Ishikawa (cell line): ENCODE measurements at regions not wholly inside any gene's neighbourhood (a gene's known extent, or its start where the extent isn't known, plus 50 kb on each side); places are given as distances from the start of the nearest gene placed in this dataset.
A peak's percentile ranks its signal among the peaks of the same experiment; 100 is the strongest.

Experiments
- CEBPB ChIP-seq: IDR thresholded peaks from 2 replicates; pipeline ENCODE4 v1.6.1; 2012
- CREB1 ChIP-seq: IDR thresholded peaks from 2 replicates; pipeline ENCODE4 v1.6.1; 2012; ENCODE audit warnings: low read depth
- EGR1 ChIP-seq: IDR thresholded peaks from 2 replicates; pipeline ENCODE4 v1.6.1; 2012
- EP300 ChIP-seq: IDR thresholded peaks from 2 replicates; pipeline ENCODE4 v1.6.1; 2012; ENCODE audit warnings: borderline replicate concordance
- FOXM1 ChIP-seq: IDR thresholded peaks from 2 replicates; pipeline ENCODE4 v1.6.1; 2012; ENCODE audit warnings: low read depth, borderline replicate concordance
- NFIC ChIP-seq: IDR thresholded peaks from 2 replicates; pipeline ENCODE4 v1.6.1; 2012
- RAD21 ChIP-seq: IDR thresholded peaks from 2 replicates; pipeline ENCODE4 v1.6.1; 2012; ENCODE audit warnings: low read depth
- TAF1 ChIP-seq: IDR thresholded peaks from 2 replicates; pipeline ENCODE4 v1.6.1; 2012; ENCODE audit warnings: low read depth, mild to moderate bottlenecking
- TCF12 ChIP-seq: IDR thresholded peaks from 2 replicates; pipeline ENCODE4 v1.6.1; 2012; ENCODE audit warnings: low read depth
- TEAD4 ChIP-seq: IDR thresholded peaks from 2 replicates; pipeline ENCODE4 v1.6.1; 2012
- YY1 ChIP-seq: IDR thresholded peaks from 2 replicates; pipeline ENCODE4 v1.6.1; 2012; ENCODE audit warnings: low read depth
- ZBTB7A ChIP-seq: IDR thresholded peaks from 2 replicates; pipeline ENCODE4 v1.6.1; 2012; ENCODE audit warnings: low read depth
- TF ChIP-seq, protein P1 (sequence below): IDR thresholded peaks from 2 replicates; pipeline ENCODE4 v1.6.1; 2012; ENCODE audit warnings: low read depth, mild to moderate bottlenecking
- TF ChIP-seq, protein P2 (sequence below): IDR thresholded peaks from 2 replicates; pipeline ENCODE4 v1.6.1; 2012
- TF ChIP-seq, protein P3 (sequence below): IDR thresholded peaks from 2 replicates; pipeline ENCODE4 v1.6.1; 2012

DNA sequence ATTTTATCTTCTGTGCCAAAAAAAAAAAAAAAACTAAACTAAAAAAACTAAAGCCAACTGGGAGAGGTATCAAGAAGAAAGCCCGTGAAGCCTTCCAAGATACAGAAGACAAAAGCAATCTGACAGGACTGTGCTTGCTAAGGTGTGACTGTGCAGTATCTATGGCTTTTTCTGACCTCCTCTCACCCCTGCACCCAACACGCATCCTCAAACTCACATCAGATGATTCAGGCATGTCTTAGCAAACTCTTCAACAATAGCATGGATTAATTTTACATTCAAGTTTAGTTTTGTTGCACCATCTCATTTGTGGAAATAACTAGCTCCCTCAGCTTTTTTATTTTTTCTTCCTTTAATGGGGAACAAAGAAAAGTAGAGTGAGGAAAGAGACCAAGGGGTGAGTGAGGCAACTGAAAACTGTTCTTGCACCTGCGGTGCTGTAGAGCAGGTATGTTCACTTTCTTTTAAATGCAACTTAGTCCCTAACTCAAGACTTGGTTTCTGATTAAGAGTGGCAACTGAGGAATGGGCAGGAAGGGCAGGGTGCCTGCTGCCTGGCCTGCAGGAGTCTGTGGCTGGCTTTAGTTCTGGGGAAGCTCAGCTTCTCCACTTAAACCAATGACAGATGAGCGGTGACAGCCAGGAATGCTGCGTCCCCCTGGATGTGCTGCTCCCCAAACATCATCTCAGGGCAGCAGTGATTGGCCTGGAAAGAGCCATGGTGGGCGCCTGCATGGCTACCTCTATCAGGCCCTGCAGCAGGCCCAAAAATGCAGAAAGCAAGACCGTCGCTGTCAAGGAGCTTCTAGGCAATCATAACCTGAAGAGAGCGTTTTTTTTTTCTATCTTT, 71.3 kb upstream of the LRRC8B start:
- TF ChIP-seq, protein P1, sequence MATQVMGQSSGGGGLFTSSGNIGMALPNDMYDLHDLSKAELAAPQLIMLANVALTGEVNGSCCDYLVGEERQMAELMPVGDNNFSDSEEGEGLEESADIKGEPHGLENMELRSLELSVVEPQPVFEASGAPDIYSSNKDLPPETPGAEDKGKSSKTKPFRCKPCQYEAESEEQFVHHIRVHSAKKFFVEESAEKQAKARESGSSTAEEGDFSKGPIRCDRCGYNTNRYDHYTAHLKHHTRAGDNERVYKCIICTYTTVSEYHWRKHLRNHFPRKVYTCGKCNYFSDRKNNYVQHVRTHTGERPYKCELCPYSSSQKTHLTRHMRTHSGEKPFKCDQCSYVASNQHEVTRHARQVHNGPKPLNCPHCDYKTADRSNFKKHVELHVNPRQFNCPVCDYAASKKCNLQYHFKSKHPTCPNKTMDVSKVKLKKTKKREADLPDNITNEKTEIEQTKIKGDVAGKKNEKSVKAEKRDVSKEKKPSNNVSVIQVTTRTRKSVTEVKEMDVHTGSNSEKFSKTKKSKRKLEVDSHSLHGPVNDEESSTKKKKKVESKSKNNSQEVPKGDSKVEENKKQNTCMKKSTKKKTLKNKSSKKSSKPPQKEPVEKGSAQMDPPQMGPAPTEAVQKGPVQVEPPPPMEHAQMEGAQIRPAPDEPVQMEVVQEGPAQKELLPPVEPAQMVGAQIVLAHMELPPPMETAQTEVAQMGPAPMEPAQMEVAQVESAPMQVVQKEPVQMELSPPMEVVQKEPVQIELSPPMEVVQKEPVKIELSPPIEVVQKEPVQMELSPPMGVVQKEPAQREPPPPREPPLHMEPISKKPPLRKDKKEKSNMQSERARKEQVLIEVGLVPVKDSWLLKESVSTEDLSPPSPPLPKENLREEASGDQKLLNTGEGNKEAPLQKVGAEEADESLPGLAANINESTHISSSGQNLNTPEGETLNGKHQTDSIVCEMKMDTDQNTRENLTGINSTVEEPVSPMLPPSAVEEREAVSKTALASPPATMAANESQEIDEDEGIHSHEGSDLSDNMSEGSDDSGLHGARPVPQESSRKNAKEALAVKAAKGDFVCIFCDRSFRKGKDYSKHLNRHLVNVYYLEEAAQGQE = no peak
- TF ChIP-seq RAD21 (no peak), CREB1 (no peak), TAF1 (no peak), YY1 (no peak)
- TF ChIP-seq, protein P2, sequence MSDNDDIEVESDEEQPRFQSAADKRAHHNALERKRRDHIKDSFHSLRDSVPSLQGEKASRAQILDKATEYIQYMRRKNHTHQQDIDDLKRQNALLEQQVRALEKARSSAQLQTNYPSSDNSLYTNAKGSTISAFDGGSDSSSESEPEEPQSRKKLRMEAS = no peak
- TF ChIP-seq, protein P3, sequence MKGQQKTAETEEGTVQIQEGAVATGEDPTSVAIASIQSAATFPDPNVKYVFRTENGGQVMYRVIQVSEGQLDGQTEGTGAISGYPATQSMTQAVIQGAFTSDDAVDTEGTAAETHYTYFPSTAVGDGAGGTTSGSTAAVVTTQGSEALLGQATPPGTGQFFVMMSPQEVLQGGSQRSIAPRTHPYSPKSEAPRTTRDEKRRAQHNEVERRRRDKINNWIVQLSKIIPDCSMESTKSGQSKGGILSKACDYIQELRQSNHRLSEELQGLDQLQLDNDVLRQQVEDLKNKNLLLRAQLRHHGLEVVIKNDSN = no peak

DNA sequence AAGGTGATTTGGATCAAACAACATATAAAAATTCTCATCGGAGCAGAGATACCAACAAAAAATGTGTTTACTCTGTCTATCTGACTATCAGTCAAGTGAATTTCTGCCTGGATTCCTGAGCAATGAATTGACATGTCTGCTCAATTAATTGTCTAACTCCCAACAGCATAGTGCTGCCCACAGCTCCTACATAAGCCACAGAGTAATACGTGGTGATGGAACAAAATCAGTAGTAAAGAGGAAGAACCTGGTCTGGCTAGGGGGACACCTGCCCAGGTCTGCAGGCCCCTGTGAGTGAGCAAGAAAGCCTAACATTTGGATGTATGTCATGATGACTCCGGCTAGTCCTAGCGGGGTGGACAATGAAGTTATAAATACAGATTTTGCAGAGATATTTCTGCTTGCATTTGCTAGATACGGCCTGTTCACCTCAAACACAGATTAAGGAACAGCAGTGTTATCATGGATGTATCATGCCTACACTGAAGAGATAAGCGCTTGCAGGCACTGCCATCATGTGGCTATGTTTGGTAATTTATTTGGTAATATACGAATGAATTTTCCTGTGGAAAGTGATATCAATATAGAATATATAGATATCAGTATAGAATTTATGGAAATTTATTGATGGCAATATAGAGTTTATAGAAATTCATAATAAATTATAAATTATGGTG, 69.6 kb upstream of the LRRC8B start:
- TF ChIP-seq RAD21 = peak; percentile 88
- TF ChIP-seq NFIC = no peak
- no peak for TF ChIP-seq EGR1
- no peak for TF ChIP-seq TAF1

DNA sequence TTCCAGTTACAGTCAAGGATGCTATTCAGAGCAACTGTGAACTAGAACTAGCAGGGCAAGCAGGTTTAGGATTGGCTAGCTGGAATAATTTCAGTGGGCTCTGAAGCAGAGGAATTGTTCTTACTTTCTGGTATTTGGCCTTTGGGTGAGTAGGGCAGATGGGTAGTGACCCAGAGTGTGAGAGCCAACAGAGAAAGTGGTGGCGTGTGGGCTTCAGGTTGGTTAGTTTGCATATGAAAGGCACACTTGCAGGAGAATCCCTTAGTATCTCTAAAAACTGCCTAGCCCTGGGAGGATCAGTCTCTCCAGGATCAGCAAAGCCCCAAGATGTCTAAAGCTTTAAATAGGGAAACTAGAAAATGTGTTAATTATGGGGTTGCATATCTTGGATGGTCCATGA, 67.6 kb upstream of the LRRC8B start:
- TF ChIP-seq, protein P3 = no peak

DNA sequence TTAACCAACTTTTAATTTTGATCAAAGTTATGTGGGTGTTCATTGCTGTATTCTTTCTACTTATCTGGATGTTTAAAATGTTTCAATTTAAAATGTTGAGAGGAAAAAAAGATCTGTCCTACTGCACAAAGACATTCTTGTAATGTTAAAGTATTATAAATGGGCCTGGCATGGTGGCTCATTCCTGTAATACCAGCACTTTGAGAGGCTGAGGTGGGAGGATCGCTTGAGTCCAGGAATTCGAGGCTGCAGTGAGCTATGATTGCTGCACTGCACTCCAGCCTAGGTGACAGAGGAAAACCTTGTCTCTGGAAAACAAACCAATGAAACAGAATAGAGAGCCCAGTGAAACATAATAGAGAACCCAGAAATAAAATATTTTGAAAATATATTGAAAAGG, 65.5 kb upstream of the LRRC8B start:
- TF ChIP-seq YY1 (no peak), FOXM1 (no peak), TAF1 (no peak), EGR1 (no peak), TEAD4 (no peak), ZBTB7A (no peak), EP300 (no peak), CREB1 (no peak), RAD21 (no peak), CEBPB (no peak), NFIC (no peak), TCF12 (no peak)
- TF ChIP-seq, protein P2 = no peak
- TF ChIP-seq, protein P3 = no peak
- TF ChIP-seq, protein P1 = no peak

DNA sequence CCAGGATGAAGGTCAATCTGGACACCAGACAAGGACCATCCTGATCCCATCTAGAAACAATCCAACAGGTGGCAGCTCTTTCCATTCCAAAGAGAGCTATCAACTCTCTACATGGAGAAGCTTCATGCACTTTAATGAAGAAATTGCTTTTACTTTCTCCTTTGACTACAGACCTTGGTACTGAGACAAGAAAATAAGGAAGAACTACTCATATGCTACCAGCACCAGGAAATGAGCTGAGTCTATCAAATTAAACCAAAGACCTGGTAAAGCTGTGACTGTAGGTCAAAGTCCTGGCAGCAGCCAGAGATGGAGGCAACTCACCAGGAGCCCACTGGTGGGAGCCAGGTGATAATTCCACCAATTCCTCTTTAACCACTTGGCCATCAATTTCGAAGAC, 64.3 kb upstream of the LRRC8B start:
- TF ChIP-seq YY1 (no peak), TCF12 (no peak), TAF1 (no peak), TEAD4 (no peak), CREB1 (no peak), CEBPB (no peak), EGR1 (no peak), EP300 (no peak), NFIC (no peak), ZBTB7A (no peak)
- TF ChIP-seq, protein P2 = no peak
- TF ChIP-seq, protein P1 = no peak
- TF ChIP-seq, protein P3 = no peak
